OCI-LY7 (cell line): ENCODE measurements at regions not wholly inside any gene's neighbourhood (a gene's known extent, or its start where the extent isn't known, plus 50 kb on each side); places are given as distances from the start of the nearest gene placed in this dataset.

Source experiments
- BruUV-seq: library from RNA; stranded (reverse); fragments of 400-500 nt; replicated peaks from 2 replicates; lab custom pipeline; 2021; lab: Mats Ljungman, UMichigan
- CTCF ChIA-PET: fragments of 300-600 bp; sonication (Branson Sonifier 250); formaldehyde crosslinking; loops from one replicate; lab custom pipeline; 2022; ENCODE audit warnings: antibody characterized with exemption; ENCODE audit not compliant: unreplicated experiment; lab: Charles Lee
- POLR2A ChIA-PET: fragments of 300-600 bp; sonication (Branson Sonifier 250); formaldehyde crosslinking; loops from one replicate; lab custom pipeline; 2022; ENCODE audit warnings: antibody characterized with exemption; lab: Charles Lee
- DNase-seq: peaks from one replicate; pipeline ENCODE4 v3.0.0-alpha.2; 2015; ENCODE audit warnings: low spot score
- H2AFZ ChIP-seq: fragments of 200-600 bp; sonication (generic), shearing (Covaris generic); 2 replicates; pipeline ENCODE4 v1.6.1; 2014; ENCODE audit warnings: mild to moderate bottlenecking, antibody characterized with exemption, low read length, moderate library complexity
- H3K27ac ChIP-seq: fragments of 200-600 bp; sonication (generic); 2 replicates; pipeline ENCODE4 v1.5.1; 2014; ENCODE audit warnings: mixed run types, low read depth, mild to moderate bottlenecking, moderate library complexity, low read length, inconsistent platforms; ENCODE audit not compliant: poor library complexity, severe bottlenecking
- H3K36me3 ChIP-seq: fragments of 200-600 bp; sonication (generic); 2 replicates; pipeline ENCODE4 v1.6.1; 2014; ENCODE audit warnings: mild to moderate bottlenecking, antibody characterized with exemption, low read length, moderate library complexity, mixed read lengths; ENCODE audit not compliant: insufficient read depth
- H3K4me1 ChIP-seq: fragments of 200-600 bp; sonication (generic); 2 replicates; pipeline ENCODE4 v1.5.1; 2014; ENCODE audit warnings: mild to moderate bottlenecking, low read length; ENCODE audit not compliant: insufficient read depth, poor library complexity, severe bottlenecking
- H3K4me2 ChIP-seq: fragments of 200-600 bp; sonication (generic); 2 replicates; pipeline ENCODE4 v1.6.1; 2014; ENCODE audit warnings: mild to moderate bottlenecking, low read length
- H3K4me3 ChIP-seq: fragments of 200-600 bp; sonication (generic); 2 replicates; pipeline ENCODE4 v1.5.1; 2014; ENCODE audit warnings: mild to moderate bottlenecking, low read depth, low read length; ENCODE audit not compliant: poor library complexity, severe bottlenecking
- H3K79me2 ChIP-seq: fragments of 200-600 bp; sonication (generic); 2 replicates; pipeline ENCODE4 v1.6.1; 2016; ENCODE audit warnings: low read depth, mild to moderate bottlenecking, low read length, moderate library complexity, mixed read lengths; ENCODE audit not compliant: insufficient read depth
- H3K9me2 ChIP-seq: fragments of 200-600 bp; sonication (generic); 2 replicates; pipeline ENCODE4 v1.6.1; 2016; ENCODE audit warnings: mild to moderate bottlenecking, low read length, mixed read lengths; ENCODE audit not compliant: insufficient read depth
- H3K9me3 ChIP-seq: fragments of 200-600 bp; sonication (generic); 2 replicates; pipeline ENCODE4 v1.6.1; 2014; ENCODE audit warnings: mild to moderate bottlenecking, mixed run types, low read length, mixed read lengths
- H4K20me1 ChIP-seq: fragments of 200-600 bp; sonication (generic); 2 replicates; pipeline ENCODE4 v1.6.1; 2014; ENCODE audit warnings: mild to moderate bottlenecking, antibody characterized with exemption, low read length, moderate library complexity, mixed read lengths; ENCODE audit not compliant: insufficient read depth
- CTCF ChIP-seq: fragments of 200-600 bp; sonication (generic); conservative IDR thresholded peaks from 2 replicates; pipeline ENCODE4 v1.5.1; 2014; ENCODE audit warnings: mild to moderate bottlenecking, antibody characterized with exemption, low read length, moderate library complexity, mixed read lengths
- EZH2phosphoT487 ChIP-seq: fragments of 200-600 bp; sonication (generic); IDR thresholded peaks from 2 replicates; pipeline ENCODE4 v1.6.1; 2018; ENCODE audit warnings: low read depth, borderline replicate concordance, mild to moderate bottlenecking, mixed run types, antibody characterized with exemption, low read length, moderate library complexity, mixed read lengths
- intact Hi-C: fragments of 100-400 bp; cut with micrococcal nuclease; formaldehyde crosslinking; loops from one replicate; pipeline ENCODE4 v1.10.0; 2022; ENCODE audit not compliant: unreplicated experiment

- no TSS peak for BruUV-seq
- Histone ChIP-seq H3K36me3 (no peaks in the 10 kb centered on the region), H2AFZ (no peak overlapping the region), H3K9me2 (no peaks in the 10 kb centered on the region), H3K9me3 (peaks cover 9% of the 10 kb centered on the region; the same call in 1 of the 2 replicates), H3K4me2 (no peak overlapping the region), H3K4me1 (no peaks in the 10 kb centered on the region), H3K4me3 (no peak overlapping the region), H4K20me1 (no peaks in the 10 kb centered on the region), H3K79me2 (no peaks in the 10 kb centered on the region), H3K27ac (no peak overlapping the region)
- TF ChIP-seq CTCF (no peak), EZH2phosphoT487 (no peak)
- intact Hi-C loops, result no loop called here
- ChIA-PET POLR2A (interaction anchor here (0.6 kb wide), 1 partner anchor 49 kb away, joined by 3 read pairs; no protein-coding TSS in a partner anchor), CTCF (no interaction called here)
- no peak for DNase-seq
Measured at GRCh38 chr6:44044154-44044539, 83.1 kb downstream of the MRPL14 start.

GRCh38 chr6:44043479-44044153 lies 83.6 kb downstream of the MRPL14 start:
- TF ChIP-seq EZH2phosphoT487, result no peak
- TF ChIP-seq CTCF, result no peak
- H3K27ac ChIP-seq, result no peak overlapping the region
- no peak overlapping the region for H3K4me3 ChIP-seq
- no peaks in the 10 kb centered on the region for H3K9me2 ChIP-seq
- no TSS peak for BruUV-seq
- ChIA-PET CTCF (no interaction called here), POLR2A (interaction anchor here (0.6 to 1.1 kb wide), 2 partner anchors 18 to 48 kb away, joined by 3 read pairs; no protein-coding TSS in a partner anchor)
- no peak for DNase-seq
- no peaks in the 10 kb centered on the region for H3K79me2 ChIP-seq
- no peaks in the 10 kb centered on the region for H3K4me1 ChIP-seq
- peaks cover 9% of the 10 kb centered on the region; the same call in 1 of the 2 replicates for H3K9me3 ChIP-seq
- no peak overlapping the region for H3K4me2 ChIP-seq
- no peaks in the 10 kb centered on the region for H3K36me3 ChIP-seq
- no peak overlapping the region for H2AFZ ChIP-seq
- intact Hi-C loops, result no loop called here
- H4K20me1 ChIP-seq, result no peaks in the 10 kb centered on the region

- Histone ChIP-seq H3K36me3 (no peaks in the 10 kb centered on the region), H2AFZ (no peak overlapping the region), H3K9me2 (no peaks in the 10 kb centered on the region), H3K9me3 (peaks cover 9% of the 10 kb centered on the region; the same call in 1 of the 2 replicates), H3K79me2 (no peaks in the 10 kb centered on the region), H3K27ac (no peak overlapping the region), H3K4me2 (no peak overlapping the region), H3K4me1 (no peaks in the 10 kb centered on the region), H3K4me3 (no peak overlapping the region), H4K20me1 (no peaks in the 10 kb centered on the region)
- intact Hi-C loops, result no loop called here
- ChIA-PET POLR2A (interaction anchor here (0.7 to 1.1 kb wide), 2 partner anchors 18 to 75 kb away, joined by 3 read pairs; no protein-coding TSS in a partner anchor), CTCF (no interaction called here)
- TF ChIP-seq CTCF (no peak), EZH2phosphoT487 (no peak)
- DNase-seq, result no peak
- BruUV-seq, result no TSS peak
Measured at GRCh38 chr6:44042989-44043478, 84.2 kb downstream of the MRPL14 start.
